Right lobe of liver (tissue), 4 donors: ENCODE measurements at regions not wholly inside any gene's neighbourhood (a gene's known extent, or its start where the extent isn't known, plus 50 kb on each side); places are given as distances from the start of the nearest gene placed in this dataset.

Source experiments
- CTCF ChIP-seq, 4 donors: fragments of 200-600 bp in 3 of 4; fragments of 450-650 bp in 1 of 4; IDR thresholded peaks; one replicate each; pipeline versions ENCODE4 v1.5.1 to v1.8.0; 2016 to 2022; ENCODE audit warnings: antibody characterized with exemption in 4 of 4, mild to moderate bottlenecking in 2 of 4
- POLR2A ChIP-seq: fragments of 450-650 bp; IDR thresholded peaks from one replicate; pipeline ENCODE4 v1.6.1; 2017; ENCODE audit warnings: antibody characterized with exemption, mild to moderate bottlenecking
- donor health status: DM: no; HTN: no; CAD: no.
- donor health status: DM: no; HTN: no; CAD: no.
- donor health status: DM: no; HTN: yes; CAD: no.

GRCh38 chr2:7191932-7192331 lies 274.7 kb downstream of the RNF144A start:
- TF ChIP-seq CTCF (IDR thresholded peaks at IDR 0.05) (no peak), POLR2A (no peak)
